GM13976 (cell line): ENCODE measurements at regions not wholly inside any gene's neighbourhood (a gene's known extent, or its start where the extent isn't known, plus 50 kb on each side); places are given as distances from the start of the nearest gene placed in this dataset.
"Not testable (repeated sequence)": the region's sequence is repeated elsewhere in the genome, so short reads cannot be mapped to it uniquely, and the experiment has no call there.

Experiments
- DNase-seq: peaks from one replicate; pipeline ENCODE4 v3.0.0; 2012; ENCODE audit warnings: low spot score
- CTCF ChIP-seq: IDR thresholded peaks from 2 replicates; pipeline ENCODE4 v1.5.1; 2012; ENCODE audit warnings: borderline replicate concordance, mild to moderate bottlenecking; ENCODE audit not compliant: insufficient read depth; ENCODE audit errors: extremely low read depth, missing control alignments, control extremely low read depth
- in situ Hi-C: fragments of 300-500 bp; cut with MboI; formaldehyde crosslinking; loops from one replicate; pipeline ENCODE4 v1.12.0; 2022; ENCODE audit warnings: low sequenced_read_pairs, mixed read lengths, inconsistent platforms; ENCODE audit not compliant: unreplicated experiment

DNA sequence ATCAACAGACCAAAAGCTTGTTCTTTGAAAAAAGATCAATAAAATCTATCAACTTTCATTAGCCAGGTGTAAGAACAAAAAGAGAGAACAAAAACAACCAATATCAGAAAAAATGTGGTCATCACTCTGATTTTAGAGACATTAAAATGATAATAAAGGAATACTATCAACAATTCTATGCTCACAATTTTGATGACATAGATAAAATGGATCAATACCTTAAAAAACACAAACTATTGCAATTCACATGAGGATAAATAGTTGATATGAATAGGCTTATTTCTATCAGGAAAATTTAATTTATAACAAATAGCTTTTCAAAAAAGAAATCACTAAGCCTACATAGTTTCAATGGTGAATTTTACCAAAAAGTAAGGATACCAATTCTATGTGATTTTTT, 809.4 kb upstream of the EYS start:
- no peak for TF ChIP-seq CTCF
- in situ Hi-C loops, result no loop called here
- DNase-seq, result no peak

GRCh38 chr6:66508433-66508832, 801.4 kb upstream of the EYS start:
- no peak for TF ChIP-seq CTCF
- no peak for DNase-seq
- in situ Hi-C loops, result no loop called here

- in situ Hi-C loops, result no loop called here
- no peak for TF ChIP-seq CTCF
- no peak for DNase-seq
Measured at GRCh38 chr6:66499851-66500250, 792.8 kb upstream of the EYS start.

DNA sequence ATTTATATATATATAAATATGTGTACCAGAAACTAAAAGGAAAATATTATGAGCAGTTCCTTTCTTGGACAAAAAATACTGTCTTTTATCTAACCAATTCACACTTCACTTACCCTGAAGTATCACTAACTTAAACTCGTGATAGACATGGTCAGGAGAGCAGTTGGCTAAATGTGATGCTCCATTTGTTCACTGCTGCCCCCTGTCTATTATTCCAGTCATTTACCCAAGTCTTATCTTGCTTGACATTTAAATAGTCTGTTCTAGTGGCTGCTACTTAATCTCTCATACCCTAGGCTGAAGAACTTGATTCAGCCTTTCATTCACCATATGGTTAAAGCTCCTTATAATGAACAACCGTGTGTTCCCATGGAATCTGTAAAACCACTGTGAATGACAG, 789.6 kb upstream of the EYS start:
- in situ Hi-C loops, result no loop called here
- no peak for TF ChIP-seq CTCF
- no peak for DNase-seq

DNA sequence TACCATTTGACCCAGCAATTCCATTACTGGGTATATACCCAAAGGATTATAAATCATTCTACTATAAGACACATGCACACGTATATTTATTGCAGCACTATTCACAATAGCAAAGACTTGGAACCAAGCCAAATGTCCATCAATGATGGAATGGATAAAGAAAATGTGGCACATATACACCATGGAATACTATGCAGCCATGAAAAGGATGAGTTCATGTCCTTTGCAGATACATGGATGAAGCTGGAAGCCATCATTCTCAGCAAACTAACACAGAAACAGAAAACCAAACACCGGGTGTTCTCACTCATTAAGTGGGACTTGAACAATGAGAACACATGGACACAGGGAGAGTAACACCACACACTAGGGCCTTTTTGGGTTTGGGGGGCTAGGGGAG, 787.6 kb upstream of the EYS start:
- in situ Hi-C loops, DNase-seq: not testable (repeated sequence)

- DNase-seq, result no peak
- TF ChIP-seq CTCF, result no peak
- in situ Hi-C loops, result no loop called here
Measured at GRCh38 chr6:66489269-66489987, 782.4 kb upstream of the EYS start.

DNA sequence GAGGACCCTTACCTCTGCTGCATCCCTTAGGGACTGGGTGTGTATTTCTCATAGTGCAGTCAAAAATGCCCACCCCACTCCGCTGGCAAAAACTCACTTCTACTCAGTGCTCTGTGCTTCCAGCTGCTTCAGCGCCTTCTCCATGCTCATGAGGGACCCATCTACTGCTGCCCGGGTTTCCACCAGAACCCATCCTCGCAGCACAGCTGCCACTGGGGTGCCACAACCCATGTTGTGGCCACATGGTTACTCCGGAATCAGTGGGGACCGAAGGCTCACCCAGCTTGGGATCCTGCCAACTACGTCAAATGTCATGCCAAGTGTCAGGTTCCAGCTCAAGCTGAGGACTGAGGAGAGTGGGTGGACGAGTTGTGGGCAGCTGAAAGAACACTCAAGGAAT, 774.2 kb upstream of the EYS start:
- no peak for DNase-seq
- in situ Hi-C loops, result no loop called here
- no peak for TF ChIP-seq CTCF
